HG03354 (cell line): ENCODE measurements at regions not wholly inside any gene's neighbourhood (a gene's known extent, or its start where the extent isn't known, plus 50 kb on each side); places are given as distances from the start of the nearest gene placed in this dataset.
"Not testable (repeated sequence)": the region's sequence is repeated elsewhere in the genome, so short reads cannot be mapped to it uniquely, and the experiment has no call there.

Source experiments
- ATAC-seq: cut with Tn5 transposase; IDR thresholded peaks from one replicate; pipeline ENCODE4 v1.9.1; 2021; ENCODE audit warnings: mild to moderate bottlenecking; ENCODE audit not compliant: unreplicated experiment, poor library complexity, severe bottlenecking

DNA sequence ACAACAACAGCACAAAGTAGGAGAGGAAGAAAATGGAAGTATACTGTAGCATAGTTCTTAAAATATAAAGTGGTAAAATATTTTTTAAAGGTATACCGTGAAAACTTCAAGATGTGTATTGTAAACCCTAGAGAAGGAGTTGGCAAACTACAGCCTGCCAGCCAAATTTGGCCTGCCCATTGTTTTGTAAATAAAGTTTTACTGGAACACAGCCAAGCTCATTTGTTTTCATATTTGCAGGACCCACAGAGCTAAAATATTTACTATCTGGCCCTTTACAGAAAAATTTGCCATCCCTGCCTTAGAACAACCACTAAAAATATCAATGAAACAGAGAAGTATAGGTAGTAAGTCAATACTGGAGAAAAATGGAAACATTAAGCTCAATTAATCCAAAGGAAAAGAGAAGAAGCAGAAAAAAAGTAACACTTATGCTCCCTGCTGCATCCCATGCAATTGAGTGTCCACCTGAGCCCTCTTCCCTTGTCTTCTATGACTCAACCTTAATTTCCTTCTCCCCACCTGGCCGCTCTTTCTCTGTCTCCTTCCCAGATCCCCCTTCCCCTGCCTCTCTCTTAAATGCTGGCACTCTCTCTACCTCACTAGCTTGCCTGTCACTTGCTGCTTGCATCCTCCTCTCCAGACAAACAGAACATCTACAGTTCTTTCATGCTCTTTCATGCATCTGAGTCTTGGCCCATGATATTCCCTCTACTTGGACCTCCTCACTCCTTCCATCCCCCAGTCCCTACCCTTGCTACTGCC is 50.6 kb upstream of the FER start:
- no peak for ATAC-seq

DNA sequence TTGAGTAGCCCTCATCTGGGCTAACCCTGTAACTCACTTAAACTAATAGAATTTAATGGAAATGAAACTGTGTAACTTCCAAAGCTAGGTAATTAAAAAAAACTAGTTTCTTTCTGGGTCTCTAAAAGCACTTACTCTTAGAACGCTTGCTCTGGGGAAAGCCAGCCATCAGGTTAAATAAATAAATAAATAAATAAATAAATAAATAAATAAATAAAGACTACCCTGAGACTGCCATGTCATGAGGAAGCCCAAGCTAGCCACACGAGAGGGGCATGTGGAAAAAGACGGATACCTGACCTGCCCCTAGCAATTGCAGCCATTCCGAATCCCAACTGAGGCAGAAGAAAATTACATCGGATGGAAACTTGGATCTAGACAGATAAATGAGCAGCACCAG is 51.3 kb upstream of the FER start:
- no peak for ATAC-seq

- ATAC-seq: no peak
Observed at GRCh38 chr5:108688485-108688884, 59.2 kb upstream of the FER start.

- peak; percentile 84 for ATAC-seq
Observed at GRCh38 chr5:108687595-108688200, 60.0 kb upstream of the FER start.

DNA sequence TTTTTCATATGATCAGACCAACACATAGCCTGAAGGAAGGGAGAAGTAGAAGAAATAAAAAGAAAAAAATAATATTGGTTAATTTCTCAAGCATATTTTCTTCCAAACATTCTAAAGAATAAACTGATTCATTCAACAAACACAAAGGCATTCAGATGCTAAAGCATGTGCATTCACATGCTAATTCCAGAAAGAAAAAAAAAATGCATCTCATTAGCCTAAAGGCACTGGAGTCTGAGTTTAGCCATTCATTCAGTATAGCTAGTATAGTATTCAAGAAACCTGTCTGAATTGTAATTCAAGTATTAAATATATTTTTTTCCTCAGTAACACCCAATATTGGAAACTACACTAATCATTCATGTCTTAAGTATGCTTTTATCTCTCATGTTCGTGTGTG is 61.0 kb upstream of the FER start:
- no peak for ATAC-seq

DNA sequence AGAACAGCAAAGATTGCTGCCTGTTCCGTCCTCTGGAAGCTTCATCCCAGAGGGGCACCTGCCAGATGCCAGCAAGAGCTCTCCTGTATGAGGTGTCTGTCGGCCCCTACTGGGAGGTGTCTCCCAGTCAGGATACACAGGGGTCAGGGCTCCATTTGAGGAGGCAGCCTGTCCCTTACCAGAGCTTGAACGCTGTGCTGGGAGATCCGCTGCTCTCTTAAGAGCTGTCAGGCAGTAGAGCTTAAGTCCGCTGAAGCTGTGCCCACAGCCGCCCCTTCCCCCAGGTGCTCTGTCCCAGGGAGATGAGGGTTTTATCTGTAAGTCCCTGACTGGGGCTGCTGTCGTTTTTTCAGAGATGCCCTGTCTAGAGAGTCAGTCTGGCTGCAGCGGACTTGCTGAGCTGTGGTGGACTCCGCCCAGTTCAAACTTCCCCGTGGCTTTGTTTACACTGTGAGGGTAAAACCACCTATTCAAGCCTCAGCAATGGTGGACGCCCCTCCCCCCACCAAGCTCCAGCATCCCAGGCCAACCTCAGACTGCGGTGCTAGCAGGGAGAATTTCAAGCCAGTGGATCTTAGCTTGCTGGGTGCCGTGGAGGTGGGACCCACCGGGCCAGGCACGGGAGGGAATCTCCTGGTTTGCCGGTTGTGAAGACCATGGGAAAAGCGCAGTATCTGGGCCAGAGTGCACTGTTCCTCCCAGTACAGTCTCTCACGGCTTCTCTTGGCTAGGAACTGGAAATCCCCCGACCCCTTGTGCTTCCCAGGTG is 62.1 kb upstream of the FER start:
- ATAC-seq: not testable (repeated sequence)

- ATAC-seq: peak; percentile 96
Observed at GRCh38 chr5:108681079-108681921, 66.4 kb upstream of the FER start.

- no peak for ATAC-seq
Observed at GRCh38 chr5:108678091-108678490, 69.6 kb upstream of the FER start.

- ATAC-seq: no peak
Observed at GRCh38 chr5:108675736-108676135, 72.0 kb upstream of the FER start.

- ATAC-seq: no peak
Observed at GRCh38 chr5:108672639-108673038, 75.1 kb upstream of the FER start.

DNA sequence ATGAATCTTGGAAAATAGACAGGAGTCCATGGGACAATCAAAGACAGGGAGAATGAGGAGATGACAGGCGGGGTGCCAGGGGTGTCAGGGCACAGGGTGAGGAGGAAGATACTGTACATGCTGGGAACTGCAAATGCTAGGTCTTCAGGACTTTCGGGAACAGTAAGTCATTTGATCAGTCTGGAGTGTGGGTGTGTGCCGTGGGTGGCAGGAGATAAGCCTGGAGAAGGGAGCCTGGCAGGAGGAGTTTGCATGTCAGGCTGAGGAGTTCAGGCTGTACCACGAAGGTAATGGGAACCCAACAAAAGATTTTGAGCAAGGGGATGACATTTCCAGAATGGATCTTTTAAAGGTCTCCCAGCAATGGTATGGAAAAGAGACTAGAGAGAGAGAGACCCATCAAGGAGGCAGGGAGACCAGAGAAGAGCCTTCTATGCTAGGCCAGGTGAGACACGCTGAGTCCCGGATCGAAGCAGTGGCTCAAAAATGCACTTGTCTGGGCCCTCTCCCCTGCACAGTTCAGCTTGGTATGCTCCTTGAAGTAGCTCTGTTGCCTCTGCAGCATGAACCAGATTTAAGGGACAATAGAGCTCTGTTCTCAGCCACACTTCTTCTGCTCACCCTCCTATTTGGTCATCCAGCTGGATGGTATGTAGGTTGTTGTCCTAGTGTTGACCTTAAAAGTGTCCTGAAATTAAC is 77.0 kb upstream of the FER start:
- no peak for ATAC-seq

DNA sequence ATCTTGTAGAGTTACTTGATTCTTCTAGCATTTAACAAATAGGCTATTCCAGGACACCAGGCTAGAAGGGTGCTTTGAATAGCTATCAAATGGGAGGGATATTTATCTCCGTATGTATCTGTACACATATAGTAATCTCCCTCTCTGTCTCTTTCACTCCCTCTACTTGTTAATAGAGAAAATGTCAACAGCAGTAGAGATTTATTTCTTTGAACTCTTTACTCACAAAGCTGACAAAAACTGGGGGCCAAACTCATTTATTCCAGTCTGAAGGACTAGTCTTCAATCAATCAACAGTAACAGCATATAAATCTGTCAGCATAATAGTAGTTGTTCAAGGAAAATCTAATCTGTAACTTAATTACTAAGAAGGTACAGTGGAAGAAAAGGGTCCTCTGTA is 78.2 kb upstream of the FER start:
- ATAC-seq: no peak

DNA sequence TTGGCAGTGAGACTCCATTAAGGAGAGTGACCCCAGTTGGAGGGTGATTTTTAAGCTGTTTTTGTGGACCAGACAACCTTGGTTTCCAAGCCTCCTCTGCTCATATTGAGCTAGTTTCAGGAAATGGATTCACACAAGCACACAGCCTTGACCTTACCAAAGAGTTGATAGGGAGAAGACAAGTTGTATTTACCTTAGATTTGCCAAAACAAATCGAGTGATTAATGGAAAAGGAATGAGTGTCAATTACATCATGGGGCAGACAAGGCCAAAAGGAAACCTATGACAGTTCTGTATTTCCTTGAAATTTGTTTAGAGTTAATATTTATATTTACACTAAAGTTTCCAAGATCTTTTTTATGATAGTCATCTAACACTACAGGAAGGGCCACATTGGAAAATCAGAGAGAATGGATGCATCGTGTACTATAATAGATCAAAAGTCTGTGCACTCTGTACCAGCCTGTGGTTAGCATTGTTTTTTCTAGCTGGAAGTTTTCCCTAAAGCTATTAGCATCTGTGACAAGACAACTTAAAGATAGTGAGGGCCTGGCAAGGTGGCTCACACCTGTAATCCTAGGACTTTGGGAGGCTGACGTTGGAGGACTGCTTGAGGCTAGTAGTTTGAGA is 86.0 kb upstream of the FER start:
- no peak for ATAC-seq

DNA sequence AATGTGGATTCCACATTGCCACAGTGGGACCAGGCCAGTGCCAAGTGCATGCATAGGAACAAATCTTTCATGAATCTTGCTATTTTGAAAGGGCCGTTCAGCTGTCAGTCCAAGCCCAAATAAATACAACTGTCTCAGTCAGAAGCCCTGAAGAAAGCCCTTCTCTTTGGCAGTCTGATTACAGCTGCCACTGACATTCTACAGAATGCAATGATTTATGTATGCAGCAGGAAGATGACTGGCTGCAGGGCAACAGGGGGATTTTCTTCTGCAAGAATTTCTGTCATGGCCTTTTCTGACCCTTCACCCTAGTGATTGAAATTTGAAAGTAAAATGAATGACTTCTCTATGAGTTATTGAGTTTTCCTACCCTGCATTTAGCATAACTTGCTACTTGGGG is 86.7 kb upstream of the FER start:
- ATAC-seq: no peak

GRCh38 chr5:108660291-108660690 is 87.4 kb upstream of the FER start:
- ATAC-seq: no peak

DNA sequence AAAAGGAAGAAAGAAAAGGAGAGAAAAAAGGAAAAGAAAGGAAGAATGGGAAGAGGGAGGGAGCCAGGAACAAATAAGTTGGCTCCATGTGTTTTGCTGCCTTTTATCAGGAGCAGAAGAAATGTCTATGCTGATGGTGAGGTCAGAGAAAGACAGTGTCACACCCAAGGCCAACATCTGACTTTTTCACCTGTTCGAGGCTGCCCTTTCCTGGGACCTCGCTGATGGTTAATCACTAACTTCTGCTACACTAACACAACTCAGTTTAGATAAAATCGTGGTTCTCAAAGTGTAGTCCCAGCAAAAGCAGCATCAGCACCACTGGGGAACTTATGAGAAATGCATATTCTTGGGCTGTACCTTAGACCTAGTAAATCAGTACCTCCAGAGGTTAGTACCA is 88.2 kb upstream of the FER start:
- no peak for ATAC-seq

DNA sequence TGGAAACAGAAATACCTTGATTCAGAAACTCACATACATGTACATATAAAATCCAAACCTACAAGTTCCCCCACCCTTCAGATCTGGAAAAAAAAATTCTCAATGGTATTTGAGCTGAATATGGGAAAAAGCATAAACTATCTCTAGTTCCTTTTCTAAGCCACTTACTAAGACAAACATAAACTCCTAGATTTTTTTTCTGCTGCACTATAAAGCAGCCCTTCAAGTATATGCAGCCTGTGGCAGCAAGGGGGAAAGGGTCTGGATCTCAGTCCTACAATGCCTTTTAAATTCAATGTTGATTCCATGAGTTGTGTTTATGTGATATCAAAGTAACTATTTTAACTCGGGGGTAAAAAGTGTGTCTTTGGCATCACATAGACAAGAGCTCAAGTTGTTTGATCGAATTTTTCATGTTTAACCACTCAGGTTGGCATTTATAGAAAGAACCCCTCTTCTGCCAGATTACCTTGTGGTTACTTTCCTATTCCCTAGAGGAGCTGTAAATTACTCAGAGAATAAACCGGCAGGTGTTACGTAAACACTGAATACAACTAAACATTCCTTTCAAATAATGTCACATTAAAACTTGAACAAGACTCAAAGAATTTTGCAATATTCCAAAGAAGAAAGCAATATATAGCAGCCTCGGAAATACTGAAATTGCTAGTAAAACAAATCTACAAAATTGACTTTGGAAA is 91.8 kb upstream of the FER start:
- no peak for ATAC-seq

DNA sequence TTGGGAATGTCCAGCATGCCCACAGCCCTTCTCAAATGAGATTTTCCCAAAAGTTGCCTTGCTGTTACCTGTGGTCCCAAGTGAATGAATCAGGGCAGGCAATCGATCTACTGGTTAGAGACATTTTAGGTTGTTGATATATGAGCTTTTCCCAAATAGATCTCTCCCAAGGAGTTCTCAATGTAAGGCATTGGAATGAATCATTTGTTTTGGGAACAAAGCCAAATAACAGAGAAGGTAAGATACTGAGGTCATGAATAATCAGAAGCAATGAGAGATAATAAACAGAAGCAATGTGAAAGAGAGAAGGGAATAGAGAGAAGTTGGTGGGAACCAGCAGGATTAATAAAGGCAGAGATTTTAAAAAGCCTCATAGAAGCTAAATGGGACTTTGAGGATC is 93.6 kb upstream of the FER start:
- ATAC-seq: no peak

DNA sequence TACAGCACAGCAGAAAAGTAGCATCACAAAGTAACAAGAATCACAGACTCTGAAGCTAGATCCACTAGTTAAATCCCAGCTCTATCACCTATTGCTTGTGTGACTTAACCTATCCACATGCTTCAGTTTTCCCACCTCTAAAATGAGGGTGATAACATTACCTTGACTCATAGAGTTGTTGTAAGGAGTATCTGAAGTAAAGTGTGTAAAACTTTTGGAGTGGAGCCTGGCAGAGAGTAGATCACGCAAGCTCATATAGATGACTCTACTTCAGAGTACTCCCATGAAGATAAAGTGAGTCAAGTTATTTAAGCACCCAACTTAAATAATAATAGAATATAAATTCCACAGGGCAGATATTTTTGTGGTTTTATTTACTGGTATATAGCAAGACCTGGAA is 94.5 kb upstream of the FER start:
- no peak for ATAC-seq
